ENCODE measurements at regions not wholly inside any gene's neighbourhood (a gene's known extent, or its start where the extent isn't known, plus 50 kb on each side); places are given as distances from the start of the nearest gene placed in this dataset.
A peak's percentile ranks its signal among the peaks of the same experiment; 100 is the strongest.

DNA sequence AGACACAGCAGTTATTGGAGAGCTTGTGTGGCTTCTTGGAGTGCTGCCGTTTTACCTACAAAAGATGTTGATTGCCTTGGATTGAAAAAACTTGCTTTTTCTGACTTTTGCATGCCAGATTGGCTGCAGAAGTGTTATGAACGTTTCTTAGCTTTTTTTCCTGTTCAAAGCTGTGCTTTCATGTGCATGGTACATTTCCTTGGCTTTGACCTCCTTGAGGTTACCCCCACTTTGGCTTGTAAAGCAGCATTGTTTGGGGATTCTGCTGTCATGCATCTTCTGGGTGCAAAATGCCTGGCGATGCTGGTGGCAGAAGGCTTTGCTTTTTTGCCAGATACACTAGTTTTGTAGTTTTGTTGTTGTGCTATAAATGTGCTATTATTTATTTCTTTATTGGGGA is 80.0 kb downstream of the JRKL start:
- TF ChIP-seq, protein P1, sequence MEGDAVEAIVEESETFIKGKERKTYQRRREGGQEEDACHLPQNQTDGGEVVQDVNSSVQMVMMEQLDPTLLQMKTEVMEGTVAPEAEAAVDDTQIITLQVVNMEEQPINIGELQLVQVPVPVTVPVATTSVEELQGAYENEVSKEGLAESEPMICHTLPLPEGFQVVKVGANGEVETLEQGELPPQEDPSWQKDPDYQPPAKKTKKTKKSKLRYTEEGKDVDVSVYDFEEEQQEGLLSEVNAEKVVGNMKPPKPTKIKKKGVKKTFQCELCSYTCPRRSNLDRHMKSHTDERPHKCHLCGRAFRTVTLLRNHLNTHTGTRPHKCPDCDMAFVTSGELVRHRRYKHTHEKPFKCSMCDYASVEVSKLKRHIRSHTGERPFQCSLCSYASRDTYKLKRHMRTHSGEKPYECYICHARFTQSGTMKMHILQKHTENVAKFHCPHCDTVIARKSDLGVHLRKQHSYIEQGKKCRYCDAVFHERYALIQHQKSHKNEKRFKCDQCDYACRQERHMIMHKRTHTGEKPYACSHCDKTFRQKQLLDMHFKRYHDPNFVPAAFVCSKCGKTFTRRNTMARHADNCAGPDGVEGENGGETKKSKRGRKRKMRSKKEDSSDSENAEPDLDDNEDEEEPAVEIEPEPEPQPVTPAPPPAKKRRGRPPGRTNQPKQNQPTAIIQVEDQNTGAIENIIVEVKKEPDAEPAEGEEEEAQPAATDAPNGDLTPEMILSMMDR (IDR thresholded peaks at IDR 0.05; ENCODE audit: extremely low read depth, low read depth, low read length): no peak
- no peaks in the 10 kb centered on the region for H3K27me3 ChIP-seq (ENCODE audit: insufficient read depth, low read length)
- H4K20me1 ChIP-seq (ENCODE audit: insufficient read depth, low read length): no peaks in the 10 kb centered on the region
- H3K4me3 ChIP-seq (ENCODE audit: insufficient read depth, low read length): no peak overlapping the region
- H3K79me2 ChIP-seq (ENCODE audit: insufficient read depth, low read length): no peaks in the 10 kb centered on the region
- H3K27ac ChIP-seq (ENCODE audit: low read depth, low read length): no peak overlapping the region
- no peaks in the 10 kb centered on the region for H3K36me3 ChIP-seq (ENCODE audit: insufficient read depth, low read length)
- H2AFZ ChIP-seq (ENCODE audit: low read length): no peak overlapping the region
- DNase-seq (ENCODE audit: insufficient read length, low spot score, missing footprints): no peak
- no peaks in the 10 kb centered on the region for H3K4me1 ChIP-seq (ENCODE audit: insufficient read depth, low read length)
- no peaks in the 10 kb centered on the region for H3K9me3 ChIP-seq (ENCODE audit: low read depth, low read length)
- no peak overlapping the region for H3K4me2 ChIP-seq (ENCODE audit: insufficient read depth, low read length)

- TF ChIP-seq, protein P1 (IDR thresholded peaks at IDR 0.05; ENCODE audit: extremely low read depth, low read depth, low read length): no peak
- H3K79me2 ChIP-seq (ENCODE audit: insufficient read depth, low read length): no peaks in the 10 kb centered on the region
- no peaks in the 10 kb centered on the region for H3K9me3 ChIP-seq (ENCODE audit: low read depth, low read length)
- H3K4me2 ChIP-seq (ENCODE audit: insufficient read depth, low read length): no peak overlapping the region
- DNase-seq (ENCODE audit: insufficient read length, low spot score, missing footprints): peak; percentile 45
- H4K20me1 ChIP-seq (ENCODE audit: insufficient read depth, low read length): no peaks in the 10 kb centered on the region
- no peak overlapping the region for H3K4me3 ChIP-seq (ENCODE audit: insufficient read depth, low read length)
- no peaks in the 10 kb centered on the region for H3K27me3 ChIP-seq (ENCODE audit: insufficient read depth, low read length)
- H3K27ac ChIP-seq (ENCODE audit: low read depth, low read length): no peak overlapping the region
- H2AFZ ChIP-seq (ENCODE audit: low read length): no peak overlapping the region
- H3K36me3 ChIP-seq (ENCODE audit: insufficient read depth, low read length): no peaks in the 10 kb centered on the region
- no peaks in the 10 kb centered on the region for H3K4me1 ChIP-seq (ENCODE audit: insufficient read depth, low read length)
These were observed 80.7 kb downstream of the JRKL start for GRCh38 chr11:96470521-96470920.

DNA sequence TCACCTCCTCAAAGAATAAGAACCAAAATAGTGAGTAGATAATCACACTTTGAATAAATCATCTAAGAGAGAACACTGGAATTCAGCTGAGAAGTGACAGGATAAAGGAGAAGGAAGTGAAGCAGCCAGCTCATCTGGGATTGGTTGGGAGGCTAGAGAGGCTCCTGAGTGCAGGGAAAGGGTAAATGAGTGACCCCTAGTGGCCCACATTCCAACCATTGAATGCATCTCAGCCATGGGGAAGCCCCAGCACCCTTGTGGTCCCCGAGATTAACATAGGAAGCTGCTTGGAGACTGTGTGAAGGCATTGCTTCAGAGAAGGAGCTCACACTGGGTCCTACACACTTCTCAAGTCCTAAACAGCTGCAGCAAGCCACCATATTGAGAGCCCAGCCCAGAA is 82.3 kb downstream of the JRKL start:
- no peak overlapping the region for H3K27ac ChIP-seq (ENCODE audit: low read depth, low read length)
- DNase-seq (ENCODE audit: insufficient read length, low spot score, missing footprints): no peak
- no peaks in the 10 kb centered on the region for H3K9me3 ChIP-seq (ENCODE audit: low read depth, low read length)
- H3K4me3 ChIP-seq (ENCODE audit: insufficient read depth, low read length): no peak overlapping the region
- H3K79me2 ChIP-seq (ENCODE audit: insufficient read depth, low read length): no peaks in the 10 kb centered on the region
- H4K20me1 ChIP-seq (ENCODE audit: insufficient read depth, low read length): no peaks in the 10 kb centered on the region
- no peaks in the 10 kb centered on the region for H3K4me1 ChIP-seq (ENCODE audit: insufficient read depth, low read length)
- H2AFZ ChIP-seq (ENCODE audit: low read length): no peak overlapping the region
- H3K4me2 ChIP-seq (ENCODE audit: insufficient read depth, low read length): no peak overlapping the region
- TF ChIP-seq, protein P1 (IDR thresholded peaks at IDR 0.05; ENCODE audit: extremely low read depth, low read depth, low read length): no peak
- H3K36me3 ChIP-seq (ENCODE audit: insufficient read depth, low read length): no peaks in the 10 kb centered on the region
- no peaks in the 10 kb centered on the region for H3K27me3 ChIP-seq (ENCODE audit: insufficient read depth, low read length)

GRCh38 chr11:96474263-96474662 is 84.5 kb downstream of the JRKL start:
- H3K79me2 ChIP-seq (ENCODE audit: insufficient read depth, low read length): no peaks in the 10 kb centered on the region
- peak; percentile 55 for DNase-seq (ENCODE audit: insufficient read length, low spot score, missing footprints)
- TF ChIP-seq, protein P1 (IDR thresholded peaks at IDR 0.05; ENCODE audit: extremely low read depth, low read depth, low read length): no peak
- no peak overlapping the region for H3K4me3 ChIP-seq (ENCODE audit: insufficient read depth, low read length)
- H3K36me3 ChIP-seq (ENCODE audit: insufficient read depth, low read length): no peaks in the 10 kb centered on the region
- H2AFZ ChIP-seq (ENCODE audit: low read length): no peak overlapping the region
- H3K4me2 ChIP-seq (ENCODE audit: insufficient read depth, low read length): no peak overlapping the region
- H3K4me1 ChIP-seq (ENCODE audit: insufficient read depth, low read length): no peaks in the 10 kb centered on the region
- no peaks in the 10 kb centered on the region for H3K9me3 ChIP-seq (ENCODE audit: low read depth, low read length)
- H3K27ac ChIP-seq (ENCODE audit: low read depth, low read length): no peak overlapping the region
- H3K27me3 ChIP-seq (ENCODE audit: insufficient read depth, low read length): no peaks in the 10 kb centered on the region
- no peaks in the 10 kb centered on the region for H4K20me1 ChIP-seq (ENCODE audit: insufficient read depth, low read length)

Measured in osteoblast (primary cell).